ENCODE measurements at regions not wholly inside any gene's neighbourhood (a gene's known extent, or its start where the extent isn't known, plus 50 kb on each side); places are given as distances from the start of the nearest gene placed in this dataset.

- TF ChIP-seq CTCF (IDR thresholded peaks at IDR 0.05; ENCODE audit: extremely low read depth in 1 of 2, insufficient read depth in 1 of 2, low read depth in 1 of 2, low read length in 2 of 2) (no peak), POLR2A (IDR thresholded peaks at IDR 0.05; ENCODE audit: low read depth, low read length) (no peak)
These were observed 271.6 kb upstream of the RND3 start for GRCh38 chr2:150759106-150759505.

All from endothelial cell of umbilical vein (primary cell).